Neural crest cell (in vitro differentiated cells): ENCODE measurements at regions not wholly inside any gene's neighbourhood (a gene's known extent, or its start where the extent isn't known, plus 50 kb on each side); places are given as distances from the start of the nearest gene placed in this dataset.

Source experiments
- DNase-seq: peaks from one replicate; pipeline ENCODE4 v3.0.0; 2021; ENCODE audit warnings: low read depth, mixed read lengths, low spot score
- H3K27ac Mint-ChIP-seq: one replicate; pipeline ENCODE4 v1.8.0; 2021; ENCODE audit warnings: mild to moderate bottlenecking, mixed read lengths; ENCODE audit not compliant: unreplicated experiment
- H3K27me3 Mint-ChIP-seq: 2 replicates; pipeline ENCODE4 v1.8.0; 2021; ENCODE audit warnings: low read depth, mild to moderate bottlenecking, mixed read lengths
- H3K36me3 Mint-ChIP-seq: 2 replicates; pipeline ENCODE4 v1.8.0; 2021; ENCODE audit warnings: low read depth, mild to moderate bottlenecking, mixed read lengths
- H3K4me1 Mint-ChIP-seq: 2 replicates; pipeline ENCODE4 v1.8.0; 2021; ENCODE audit warnings: mixed read lengths
- H3K4me3 Mint-ChIP-seq: one replicate; pipeline ENCODE4 v1.8.0; 2021; ENCODE audit warnings: mild to moderate bottlenecking, mixed read lengths
- H3K9me3 Mint-ChIP-seq: 2 replicates; pipeline ENCODE4 v1.8.0; 2021; ENCODE audit warnings: mixed read lengths
- CTCF ChIP-seq: fragments of 200-600 bp; sonication (generic); conservative IDR thresholded peaks from 2 replicates; pipeline ENCODE4 v1.5.0; 2021; ENCODE audit warnings: antibody characterized with exemption, mild to moderate bottlenecking

- Mint-ChIP-seq H3K9me3 (no peaks in the 10 kb centered on the region), H3K4me1 (peaks cover 37% of the 10 kb centered on the region), H3K36me3 (no peaks in the 10 kb centered on the region), H3K27me3 (no peaks in the 10 kb centered on the region), H3K27ac (no peak overlapping the region), H3K4me3 (no peak overlapping the region)
- no peak for DNase-seq
- TF ChIP-seq CTCF = no peak
These were observed 118.4 kb downstream of the GLI2 start for GRCh38 chr2:120854014-120854620.

GRCh38 chr2:120854766-120855530 lies 119.3 kb downstream of the GLI2 start:
- Mint-ChIP-seq H3K27ac (no peak overlapping the region), H3K36me3 (no peaks in the 10 kb centered on the region), H3K4me3 (no peak overlapping the region), H3K4me1 (peaks cover 42% of the 10 kb centered on the region), H3K9me3 (no peaks in the 10 kb centered on the region), H3K27me3 (no peaks in the 10 kb centered on the region)
- no peak for DNase-seq
- TF ChIP-seq CTCF = no peak

- Mint-ChIP-seq H3K9me3 (no peaks in the 10 kb centered on the region), H3K4me1 (peaks cover 52% of the 10 kb centered on the region), H3K4me3 (no peak overlapping the region), H3K36me3 (no peaks in the 10 kb centered on the region), H3K27me3 (no peaks in the 10 kb centered on the region), H3K27ac (no peak overlapping the region)
- no peak for TF ChIP-seq CTCF
- no peak for DNase-seq
These were observed 120.3 kb downstream of the GLI2 start for GRCh38 chr2:120855855-120856405.

GRCh38 chr2:120856421-120856862 lies 120.8 kb downstream of the GLI2 start:
- Mint-ChIP-seq H3K27me3 (no peaks in the 10 kb centered on the region), H3K27ac (no peak overlapping the region), H3K4me1 (peaks cover 57% of the 10 kb centered on the region), H3K9me3 (no peaks in the 10 kb centered on the region), H3K4me3 (no peak overlapping the region), H3K36me3 (no peaks in the 10 kb centered on the region)
- TF ChIP-seq CTCF = peak; percentile 21
- no peak for DNase-seq

- Mint-ChIP-seq H3K4me3 (no peak overlapping the region), H3K4me1 (peaks cover 66% of the 10 kb centered on the region), H3K9me3 (no peaks in the 10 kb centered on the region), H3K27ac (no peak overlapping the region), H3K27me3 (no peaks in the 10 kb centered on the region), H3K36me3 (no peaks in the 10 kb centered on the region)
- TF ChIP-seq CTCF = no peak
- no peak for DNase-seq
These were observed 121.8 kb downstream of the GLI2 start for GRCh38 chr2:120857422-120857821.
